ENCODE measurements at regions not wholly inside any gene's neighbourhood (a gene's known extent, or its start where the extent isn't known, plus 50 kb on each side); places are given as distances from the start of the nearest gene placed in this dataset.

DNA sequence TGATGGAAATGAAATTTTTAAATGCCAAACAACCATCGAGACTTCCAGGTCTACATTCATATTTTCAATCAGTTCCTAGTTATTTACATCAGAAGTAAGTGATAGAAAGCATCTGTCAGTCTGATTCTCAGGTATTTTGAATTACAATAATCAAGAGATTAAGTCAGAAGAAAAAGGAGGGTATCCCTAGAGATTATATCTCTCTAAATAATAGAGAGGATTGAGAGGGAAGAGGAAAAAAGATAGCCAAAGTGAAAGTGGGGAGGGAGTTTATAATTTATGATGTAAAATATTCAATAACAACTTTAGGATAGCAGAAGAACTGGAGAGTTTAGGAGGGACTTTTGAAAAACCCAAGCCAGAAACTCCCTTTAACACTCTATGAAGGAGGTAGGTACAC is 400.2 kb downstream of the EFNA5 start:
- H3K27ac ChIP-seq (ENCODE audit: low read depth, low read length), result no peak overlapping the region

GRCh38 chr5:107269678-107270077 is 401.1 kb downstream of the EFNA5 start:
- Mint-ChIP-seq H3K27me3 (ENCODE audit: low read depth, unreplicated experiment) (no peaks in the 10 kb centered on the region), H3K36me3 (ENCODE audit: low read depth, unreplicated experiment) (no peaks in the 10 kb centered on the region), H3K4me1 (ENCODE audit: low read depth, unreplicated experiment) (no peaks in the 10 kb centered on the region), H3K9me3 (ENCODE audit: unreplicated experiment) (no peaks in the 10 kb centered on the region), H3K27ac (ENCODE audit: unreplicated experiment) (no peak overlapping the region), H3K4me3 (ENCODE audit: unreplicated experiment) (no peak overlapping the region)
- Histone ChIP-seq H3K9me3 (ENCODE audit: insufficient read depth, low read depth, low read length) (no peaks in the 10 kb centered on the region), H3K4me2 (ENCODE audit: low read length) (no peak overlapping the region), H3K4me1 (ENCODE audit: insufficient read depth, low read length) (no peaks in the 10 kb centered on the region), H3K27me3 (ENCODE audit: insufficient read depth, low read length) (no peaks in the 10 kb centered on the region), H3K4me3 (ENCODE audit: insufficient read depth, low read depth, low read length) (no peak overlapping the region), H3K79me2 (ENCODE audit: insufficient read depth, low read length) (no peaks in the 10 kb centered on the region), H3K27ac (ENCODE audit: low read depth, low read length) (no peak overlapping the region), H4K20me1 (ENCODE audit: insufficient read depth, low read length) (no peaks in the 10 kb centered on the region), H2AFZ (ENCODE audit: low read depth, low read length) (no peak overlapping the region), H3K9ac (ENCODE audit: low read length) (no peak overlapping the region), H3K36me3 (ENCODE audit: insufficient read depth, low read length) (no peaks in the 10 kb centered on the region)
- no peak for TF ChIP-seq CTCF (IDR thresholded peaks at IDR 0.05; ENCODE audit: insufficient read depth, low read depth, low read length)
- no peak for TF ChIP-seq EZH2 (IDR thresholded peaks at IDR 0.05; ENCODE audit: insufficient read depth, low read length)
- FAIRE-seq (no peak), DNase-seq (ENCODE audit: low read depth) (no peak)

More for the DNA sequence above, 400.2 kb downstream of the EFNA5 start:
- no peak overlapping the region for H3K9ac ChIP-seq (ENCODE audit: low read length)
- no peaks in the 10 kb centered on the region for H3K9me3 ChIP-seq (ENCODE audit: insufficient read depth, low read depth, low read length)
- Mint-ChIP-seq H3K4me3 (ENCODE audit: unreplicated experiment) (no peak overlapping the region), H3K9me3 (ENCODE audit: unreplicated experiment) (no peaks in the 10 kb centered on the region), H3K36me3 (ENCODE audit: low read depth, unreplicated experiment) (no peaks in the 10 kb centered on the region), H3K27ac (ENCODE audit: unreplicated experiment) (no peak overlapping the region), H3K4me1 (ENCODE audit: low read depth, unreplicated experiment) (no peaks in the 10 kb centered on the region), H3K27me3 (ENCODE audit: low read depth, unreplicated experiment) (no peaks in the 10 kb centered on the region)
- H3K4me1 ChIP-seq (ENCODE audit: insufficient read depth, low read length), result no peaks in the 10 kb centered on the region
- no peak overlapping the region for H2AFZ ChIP-seq (ENCODE audit: low read depth, low read length)
- DNase-seq (ENCODE audit: low read depth) (no peak), FAIRE-seq (no peak)
- no peaks in the 10 kb centered on the region for H3K27me3 ChIP-seq (ENCODE audit: insufficient read depth, low read length)
- H4K20me1 ChIP-seq (ENCODE audit: insufficient read depth, low read length), result no peaks in the 10 kb centered on the region
- no peak overlapping the region for H3K4me2 ChIP-seq (ENCODE audit: low read length)
- H3K4me3 ChIP-seq (ENCODE audit: insufficient read depth, low read depth, low read length), result no peak overlapping the region
- no peak for TF ChIP-seq CTCF (IDR thresholded peaks at IDR 0.05; ENCODE audit: insufficient read depth, low read depth, low read length)
- TF ChIP-seq EZH2 (IDR thresholded peaks at IDR 0.05; ENCODE audit: insufficient read depth, low read length), result no peak
- no peaks in the 10 kb centered on the region for H3K79me2 ChIP-seq (ENCODE audit: insufficient read depth, low read length)
- no peaks in the 10 kb centered on the region for H3K36me3 ChIP-seq (ENCODE audit: insufficient read depth, low read length)

DNA sequence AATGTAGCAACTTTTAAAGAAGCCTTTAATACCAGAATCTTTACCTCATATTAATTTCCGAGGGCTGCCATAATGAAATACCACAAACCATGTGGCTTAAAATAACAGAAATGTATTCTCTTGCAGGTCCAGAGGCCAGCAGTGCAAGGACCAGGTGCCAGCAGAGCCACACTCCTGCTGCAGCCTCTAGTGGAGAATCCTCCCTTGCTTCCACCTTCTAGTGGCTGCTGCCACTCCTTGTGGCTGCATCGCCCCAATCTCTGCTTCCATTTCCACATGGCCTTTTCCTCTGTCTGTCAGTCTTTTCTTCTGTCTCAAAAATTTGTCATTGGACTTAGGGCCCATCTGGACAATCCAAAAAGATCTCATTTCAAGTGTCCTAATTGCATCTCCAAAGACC is 401.5 kb downstream of the EFNA5 start:
- no peaks in the 10 kb centered on the region for H3K27me3 ChIP-seq (ENCODE audit: insufficient read depth, low read length)
- no peaks in the 10 kb centered on the region for H3K9me3 ChIP-seq (ENCODE audit: insufficient read depth, low read depth, low read length)
- Mint-ChIP-seq H3K27ac (ENCODE audit: unreplicated experiment) (no peak overlapping the region), H3K27me3 (ENCODE audit: low read depth, unreplicated experiment) (no peaks in the 10 kb centered on the region), H3K36me3 (ENCODE audit: low read depth, unreplicated experiment) (no peaks in the 10 kb centered on the region), H3K4me3 (ENCODE audit: unreplicated experiment) (no peak overlapping the region), H3K4me1 (ENCODE audit: low read depth, unreplicated experiment) (no peaks in the 10 kb centered on the region), H3K9me3 (ENCODE audit: unreplicated experiment) (no peaks in the 10 kb centered on the region)
- no peak overlapping the region for H3K4me2 ChIP-seq (ENCODE audit: low read length)
- no peak for TF ChIP-seq CTCF (IDR thresholded peaks at IDR 0.05; ENCODE audit: insufficient read depth, low read depth, low read length)
- no peak for TF ChIP-seq EZH2 (IDR thresholded peaks at IDR 0.05; ENCODE audit: insufficient read depth, low read length)
- no peaks in the 10 kb centered on the region for H3K79me2 ChIP-seq (ENCODE audit: insufficient read depth, low read length)
- FAIRE-seq (no peak), DNase-seq (ENCODE audit: low read depth) (no peak)
- no peaks in the 10 kb centered on the region for H3K36me3 ChIP-seq (ENCODE audit: insufficient read depth, low read length)
- H3K4me1 ChIP-seq (ENCODE audit: insufficient read depth, low read length), result no peaks in the 10 kb centered on the region
- H3K27ac ChIP-seq (ENCODE audit: low read depth, low read length), result no peak overlapping the region
- H2AFZ ChIP-seq (ENCODE audit: low read depth, low read length), result no peak overlapping the region
- no peak overlapping the region for H3K9ac ChIP-seq (ENCODE audit: low read length)
- no peak overlapping the region for H3K4me3 ChIP-seq (ENCODE audit: insufficient read depth, low read depth, low read length)
- no peaks in the 10 kb centered on the region for H4K20me1 ChIP-seq (ENCODE audit: insufficient read depth, low read length)

Data from astrocyte (in vitro differentiated cells and primary cell).